ENCODE measurements at regions not wholly inside any gene's neighbourhood (a gene's known extent, or its start where the extent isn't known, plus 50 kb on each side); places are given as distances from the start of the nearest gene placed in this dataset.

DNA sequence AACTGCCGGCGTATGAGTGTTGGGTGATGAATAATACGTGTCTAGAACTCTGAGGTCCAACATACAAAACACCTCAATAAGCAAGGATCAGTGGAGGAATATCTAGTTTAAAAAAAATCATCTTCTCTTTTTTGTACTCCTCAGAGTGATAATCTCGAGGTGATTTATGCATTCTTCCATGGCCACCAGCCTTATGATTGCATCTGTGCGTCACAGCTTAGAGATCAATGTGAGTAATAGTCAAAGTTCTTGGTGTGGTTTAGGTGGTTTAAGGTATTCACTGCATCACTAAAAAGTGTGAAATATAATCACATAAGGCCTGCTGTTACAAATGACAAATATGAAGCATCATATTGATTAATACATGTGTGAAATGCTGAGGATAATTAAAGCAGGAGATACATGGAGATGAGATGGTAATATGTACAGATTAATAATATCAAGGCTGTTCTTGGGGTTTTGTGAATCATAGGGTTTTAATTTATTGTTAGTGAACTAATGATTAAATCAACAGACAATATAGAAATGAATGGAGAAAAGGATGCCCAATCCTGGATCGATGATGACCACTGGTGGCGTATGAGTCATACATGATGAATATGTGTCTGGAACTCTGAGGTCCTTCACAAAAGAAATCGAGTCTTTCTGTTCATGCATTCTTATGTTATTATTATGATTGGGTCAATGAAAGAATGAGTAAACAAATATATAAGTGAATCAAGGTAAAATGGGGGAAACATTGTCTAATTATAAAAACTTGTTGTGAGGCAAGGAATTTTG is 68.8 kb upstream of the RTL1 start:
- TF ChIP-seq POLR2AphosphoS5 (IDR thresholded peaks at IDR 0.05; ENCODE audit: low read depth, low read length): no peak
- no peak for TF ChIP-seq POLR2A (IDR thresholded peaks at IDR 0.05; ENCODE audit: low read depth, low read length)

All from GM12892 (cell line).